BJ (cell line): ENCODE measurements at regions not wholly inside any gene's neighbourhood (a gene's known extent, or its start where the extent isn't known, plus 50 kb on each side); places are given as distances from the start of the nearest gene placed in this dataset.

Experiments used
- CTCF ChIA-PET: fragments of 350-600 bp; formaldehyde crosslinking; extraction: SDS; loops from one replicate; lab custom pipeline; 2021; ENCODE audit warnings: antibody characterized with exemption, inconsistent platforms; lab: Yijun Ruan, JAX
- POLR2A ChIA-PET: fragments of 300-600 bp; sonication (Branson Sonifier 250); formaldehyde crosslinking; extraction: SDS; loops from one replicate; lab custom pipeline; 2021; ENCODE audit warnings: antibody characterized with exemption; lab: Charles Lee
- DNase-seq: peaks from one replicate; pipeline ENCODE4 v3.0.0-alpha.2; 2011; ENCODE audit warnings: low read depth
- H3K27me3 ChIP-seq: 2 replicates; pipeline ENCODE4 v1.6.0; 2011; ENCODE audit warnings: low read length; ENCODE audit not compliant: control insufficient read depth, insufficient read depth
- H3K36me3 ChIP-seq: 2 replicates; pipeline ENCODE4 v1.5.1; 2011; ENCODE audit warnings: low read length; ENCODE audit not compliant: control insufficient read depth, insufficient read depth
- H3K4me3 ChIP-seq: 2 replicates; pipeline ENCODE4 v1.5.1; 2011; ENCODE audit warnings: low read depth, mild to moderate bottlenecking, control low read depth, low read length
- CTCF ChIP-seq: IDR thresholded peaks from 2 replicates; pipeline ENCODE4 v1.5.1; 2011; ENCODE audit warnings: low read depth, mild to moderate bottlenecking, control low read depth, inconsistent platforms, low read length, moderate library complexity; ENCODE audit not compliant: insufficient read depth

GRCh38 chr3:74410276-74410941 lies 204.1 kb downstream of the CNTN3 start:
- H3K4me3 ChIP-seq: no peak overlapping the region
- no peaks in the 10 kb centered on the region for H3K36me3 ChIP-seq
- H3K27me3 ChIP-seq: no peaks in the 10 kb centered on the region
- POLR2A ChIA-PET: no interaction called here
- CTCF ChIA-PET: interaction anchor here (0.8 kb wide), 1 partner anchor 11 kb away, joined by 3 read pairs; no protein-coding TSS in a partner anchor
- DNase-seq: no peak
- no peak for TF ChIP-seq CTCF

DNA sequence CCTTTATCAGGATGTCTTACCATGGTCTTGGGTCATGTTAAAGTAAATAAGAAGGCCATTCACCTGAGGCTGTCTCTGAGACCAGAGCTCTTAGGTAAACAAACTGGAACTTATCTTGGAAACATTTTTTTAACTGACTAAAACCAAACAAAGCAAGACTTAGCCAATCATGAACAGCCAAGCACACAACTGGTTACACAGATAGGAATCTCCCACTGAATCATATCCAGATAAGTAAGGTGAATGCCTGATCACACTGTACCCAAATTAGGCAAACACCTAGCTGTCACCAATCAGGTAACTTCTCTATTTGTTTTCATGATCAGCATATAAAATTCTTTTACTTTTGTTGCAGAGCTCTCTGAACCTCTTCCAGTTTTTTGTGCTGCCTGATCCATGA lies 205.4 kb downstream of the CNTN3 start:
- no peak for TF ChIP-seq CTCF
- POLR2A ChIA-PET: no interaction called here
- CTCF ChIA-PET: no interaction called here
- Histone ChIP-seq H3K4me3 (no peak overlapping the region), H3K27me3 (no peaks in the 10 kb centered on the region), H3K36me3 (no peaks in the 10 kb centered on the region)
- no peak for DNase-seq

GRCh38 chr3:74403307-74403706 lies 211.2 kb downstream of the CNTN3 start:
- H3K4me3 ChIP-seq: no peak overlapping the region
- TF ChIP-seq CTCF: no peak
- POLR2A ChIA-PET: no interaction called here
- CTCF ChIA-PET: interaction anchor here (1.9 kb wide), 1 partner anchor 11 kb away, joined by 4 read pairs; no protein-coding TSS in a partner anchor
- no peaks in the 10 kb centered on the region for H3K36me3 ChIP-seq
- no peak for DNase-seq
- H3K27me3 ChIP-seq: no peaks in the 10 kb centered on the region

DNA sequence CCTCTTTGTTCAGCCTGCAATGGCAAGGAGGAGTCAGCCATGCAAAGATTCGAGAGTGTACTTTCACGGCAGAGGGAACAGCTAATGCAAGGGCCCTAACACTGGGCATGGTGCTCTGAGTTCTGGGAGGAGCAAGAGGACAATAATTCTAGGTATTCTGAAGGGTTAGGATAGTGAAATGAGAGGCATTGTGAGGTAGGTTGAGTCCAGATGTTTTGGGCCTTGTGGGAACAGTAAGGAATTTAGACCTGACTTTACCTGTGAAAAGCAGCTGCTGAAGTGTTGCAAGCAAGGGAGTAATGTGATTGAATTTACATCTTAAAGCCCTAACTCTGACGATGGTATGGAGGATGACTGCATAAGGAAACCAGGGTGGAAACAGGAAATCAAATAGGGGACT lies 211.6 kb downstream of the CNTN3 start:
- no peaks in the 10 kb centered on the region for H3K27me3 ChIP-seq
- DNase-seq: no peak
- CTCF ChIA-PET: interaction anchor here (1.9 kb wide), 1 partner anchor 12 kb away, joined by 4 read pairs; no protein-coding TSS in a partner anchor
- POLR2A ChIA-PET: no interaction called here
- H3K4me3 ChIP-seq: no peak overlapping the region
- no peaks in the 10 kb centered on the region for H3K36me3 ChIP-seq
- TF ChIP-seq CTCF: no peak

DNA sequence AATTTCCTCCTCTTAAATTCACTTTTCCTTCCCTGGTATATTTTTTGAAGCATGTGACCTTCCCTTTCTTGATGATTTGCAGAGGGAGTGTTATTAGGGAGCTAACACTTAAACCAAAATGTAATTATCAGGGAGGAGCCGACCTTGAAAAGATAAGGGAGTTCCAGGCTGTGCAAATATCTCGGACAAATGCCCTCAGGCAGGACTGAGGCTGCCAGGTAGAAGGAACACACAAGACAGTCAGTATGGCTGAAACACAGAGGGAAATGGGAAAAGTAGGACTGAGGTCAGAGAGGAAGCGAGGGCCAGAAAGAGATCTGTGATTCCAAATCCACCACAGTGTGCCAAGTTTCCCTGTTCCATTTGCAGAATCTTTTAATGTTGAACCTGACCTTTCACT lies 221.0 kb downstream of the CNTN3 start:
- no peak for DNase-seq
- ChIA-PET CTCF (no interaction called here), POLR2A (no interaction called here)
- TF ChIP-seq CTCF: no peak
- Histone ChIP-seq H3K4me3 (no peak overlapping the region), H3K27me3 (no peaks in the 10 kb centered on the region), H3K36me3 (no peaks in the 10 kb centered on the region)
